Inflammatory macrophage (primary cell): ENCODE measurements at regions not wholly inside any gene's neighbourhood (a gene's known extent, or its start where the extent isn't known, plus 50 kb on each side); places are given as distances from the start of the nearest gene placed in this dataset.

Experiments used
- DNase-seq, 2 donors: peaks; one replicate each; pipeline ENCODE4 v3.0.0-alpha.2; 2020 to 2022

DNA sequence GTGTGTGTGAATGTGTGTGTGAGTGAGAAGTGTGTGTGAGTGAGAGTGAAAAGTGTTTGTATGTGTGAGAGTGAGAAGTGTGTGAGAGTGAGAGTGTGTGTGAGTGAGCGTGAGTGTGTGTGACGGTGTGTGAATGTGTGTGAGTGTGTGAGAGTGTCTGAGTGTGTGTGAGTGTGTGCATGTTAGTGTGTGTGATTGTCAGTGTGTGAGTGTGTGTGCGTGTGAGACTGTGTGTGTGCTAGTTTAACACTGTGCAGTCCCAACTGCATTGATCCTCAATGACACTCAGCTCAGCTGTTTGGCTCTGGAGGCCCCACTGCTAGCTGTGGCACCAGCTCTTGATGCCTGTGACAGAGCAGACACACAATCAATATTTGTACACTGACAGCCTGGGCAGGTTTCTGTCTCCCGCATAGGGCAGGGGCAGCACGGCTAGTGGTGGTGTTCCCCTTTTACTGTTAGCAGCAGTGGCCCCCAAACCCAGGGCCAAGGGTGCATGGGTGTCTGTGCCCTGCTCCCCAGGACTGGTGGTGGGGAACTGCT is 135.0 kb downstream of the INHBB start:
- no peak for DNase-seq

DNA sequence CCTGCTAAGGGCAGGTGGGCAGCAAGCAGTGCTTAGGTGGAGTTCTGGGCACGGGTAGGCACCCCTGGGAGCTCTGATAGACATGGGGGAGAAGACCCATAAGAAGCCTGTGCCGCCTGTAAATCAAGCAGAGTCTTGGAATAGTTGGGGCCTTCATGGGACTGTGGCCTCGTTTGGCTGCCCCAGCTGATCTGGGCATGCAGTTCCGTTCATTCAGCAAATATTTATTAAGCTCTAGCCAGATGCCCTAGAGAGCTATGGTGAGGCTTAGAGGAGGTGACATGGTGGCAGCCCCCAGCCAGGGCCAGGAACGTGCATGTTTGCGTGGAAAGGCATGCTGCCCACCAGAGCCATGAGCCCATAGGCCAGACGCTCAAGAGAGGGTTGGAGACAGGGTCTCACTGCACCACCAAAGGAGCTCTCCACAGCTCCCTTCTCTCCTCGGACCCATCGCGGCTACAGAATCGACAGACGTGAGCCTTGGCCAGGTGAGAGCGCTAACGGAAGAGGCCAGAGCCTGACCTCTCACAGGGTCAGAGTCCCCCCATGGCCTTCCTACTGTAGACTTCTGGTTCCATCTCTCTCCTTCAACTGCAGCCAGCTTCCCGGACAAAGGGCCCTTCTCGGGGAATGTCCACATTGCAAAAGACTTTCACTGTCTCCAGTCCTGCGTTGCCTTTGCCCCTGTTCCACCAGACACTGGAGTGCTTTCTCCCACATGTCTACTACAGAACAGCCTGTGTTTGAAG is 135.7 kb downstream of the INHBB start:
- no peak for DNase-seq

DNA sequence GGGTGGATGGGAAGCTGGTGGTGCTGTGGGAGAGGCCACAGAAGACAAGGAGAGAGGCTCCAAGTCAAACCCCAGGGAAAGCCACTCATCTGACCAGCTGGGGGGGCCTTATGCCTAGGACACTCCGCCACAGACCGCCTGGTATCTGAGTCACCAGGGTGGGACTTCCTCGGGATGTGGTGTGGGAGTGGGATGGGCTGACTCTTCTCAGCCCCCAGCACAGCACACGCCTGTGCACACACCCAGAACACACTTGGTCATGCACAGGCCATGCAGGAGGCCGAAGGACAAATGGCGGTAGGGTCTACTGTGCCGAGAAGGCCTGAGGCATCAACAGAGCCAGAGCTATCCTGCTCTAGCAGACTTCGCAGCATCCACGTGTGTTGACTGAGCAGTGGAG is 136.4 kb downstream of the INHBB start:
- no peak for DNase-seq

GRCh38 chr2:120483355-120483754 is 137.4 kb downstream of the INHBB start:
- no peak for DNase-seq

DNA sequence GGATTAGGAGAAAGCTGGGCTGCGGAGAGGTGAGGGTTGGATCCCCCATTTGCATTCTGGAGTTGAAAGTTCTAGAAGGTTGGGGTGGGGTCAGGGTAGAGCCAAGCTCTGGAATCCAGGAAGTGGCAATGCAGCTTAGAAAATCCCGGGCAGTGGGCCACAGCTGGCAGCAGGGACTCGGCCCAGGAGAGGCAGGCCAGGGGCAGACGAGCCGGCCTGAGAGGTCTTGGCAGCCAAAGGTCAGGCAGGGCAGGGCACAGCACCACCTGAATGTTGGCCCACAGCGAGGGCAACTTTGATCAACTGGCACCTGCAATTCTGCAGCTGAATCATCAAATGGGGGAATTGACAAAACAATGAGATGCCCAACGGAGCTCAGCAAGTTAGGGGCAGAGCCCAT is 139.2 kb downstream of the INHBB start:
- no peak for DNase-seq

DNA sequence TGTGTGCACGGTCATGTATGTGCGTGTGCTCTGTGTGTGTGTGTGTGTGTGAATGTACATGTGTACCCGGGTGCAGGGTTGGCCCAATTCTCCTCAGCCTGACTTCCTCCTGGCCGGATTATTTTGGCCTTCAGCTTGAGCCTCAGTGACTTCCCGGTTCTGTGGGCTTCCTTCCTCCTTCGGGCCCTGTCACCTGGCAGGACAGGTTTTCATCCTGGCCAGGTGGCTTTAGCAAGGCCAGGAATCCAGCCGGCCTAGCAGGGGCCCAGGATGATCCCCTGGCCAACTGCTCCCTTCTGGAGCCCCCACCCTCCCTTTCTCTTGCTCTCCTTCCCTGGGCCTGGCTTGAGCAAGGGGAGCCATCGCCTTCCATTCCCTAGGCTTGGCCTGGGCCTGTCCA is 140.5 kb downstream of the INHBB start:
- DNase-seq: no peak

- no peak for DNase-seq
Measured at GRCh38 chr2:120486946-120487345, 141.0 kb downstream of the INHBB start.

DNA sequence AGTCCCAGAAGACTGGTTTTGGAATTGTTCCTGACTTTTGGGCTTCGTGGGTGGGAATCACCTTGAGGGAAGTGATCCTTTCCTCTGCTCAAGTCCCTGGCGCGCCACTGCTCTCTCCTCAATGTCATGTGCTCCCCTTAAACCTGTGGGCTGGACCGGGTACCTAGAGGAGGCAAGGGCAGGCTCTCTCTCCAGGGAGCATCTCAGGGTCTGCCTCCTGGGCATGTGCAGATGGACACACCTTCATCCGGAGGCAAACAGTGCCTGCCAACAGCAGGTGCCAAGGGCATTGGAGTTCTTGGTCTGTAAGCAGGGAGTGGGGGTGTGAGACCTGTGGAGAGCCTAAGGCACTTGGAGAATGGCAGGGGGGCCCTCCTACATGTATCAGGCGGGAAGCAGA is 142.6 kb downstream of the INHBB start:
- no peak for DNase-seq

DNA sequence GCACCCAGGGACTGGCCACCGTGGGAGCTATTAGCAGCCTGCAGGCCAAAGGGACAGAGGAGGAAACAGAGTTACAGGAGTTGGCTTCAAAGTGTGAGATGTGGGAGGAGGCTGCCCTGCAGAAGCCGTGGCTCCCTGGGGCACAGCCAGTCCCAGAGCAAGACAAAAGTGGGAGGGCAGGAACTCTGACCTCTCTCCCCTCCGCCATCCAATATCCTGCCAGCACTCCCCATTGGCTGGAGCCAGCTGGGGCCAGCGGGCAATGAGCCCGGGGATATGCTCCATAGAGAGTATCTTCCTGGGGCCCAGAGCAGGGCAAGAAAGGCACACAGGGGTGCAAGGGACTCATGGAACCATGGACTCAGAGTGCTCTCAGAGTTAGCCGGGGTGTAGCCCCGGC is 143.1 kb downstream of the INHBB start:
- DNase-seq: no peak

- DNase-seq: no peak
Measured at GRCh38 chr2:120490091-120490798, 144.3 kb downstream of the INHBB start.

DNA sequence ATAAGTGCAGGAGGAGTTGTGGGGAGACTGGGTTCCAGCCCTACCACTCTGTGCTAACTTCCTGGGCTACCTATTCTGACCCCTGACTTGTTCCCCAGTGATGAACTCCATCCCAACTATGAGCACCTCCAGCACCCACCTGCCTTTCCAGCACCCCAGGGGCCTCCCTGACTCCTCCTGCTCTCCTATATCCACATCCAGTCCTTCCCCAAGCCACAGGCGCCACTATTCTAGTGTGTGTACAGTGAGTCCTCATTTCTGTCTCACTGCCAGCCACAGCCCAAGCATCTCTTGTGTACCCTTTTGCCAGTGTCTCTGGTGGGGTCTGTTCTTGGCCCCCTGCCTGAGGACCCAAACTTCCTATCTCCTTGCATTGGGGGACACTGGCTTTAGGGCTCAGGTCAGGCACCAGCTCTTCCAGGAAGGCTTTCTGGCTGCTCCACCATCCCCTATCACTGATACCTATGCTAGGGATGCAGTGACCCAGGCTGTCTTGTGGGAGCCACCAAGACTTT is 145.2 kb downstream of the INHBB start:
- DNase-seq: no peak

- no peak for DNase-seq
Measured at GRCh38 chr2:120493231-120493630, 147.3 kb downstream of the INHBB start.

DNA sequence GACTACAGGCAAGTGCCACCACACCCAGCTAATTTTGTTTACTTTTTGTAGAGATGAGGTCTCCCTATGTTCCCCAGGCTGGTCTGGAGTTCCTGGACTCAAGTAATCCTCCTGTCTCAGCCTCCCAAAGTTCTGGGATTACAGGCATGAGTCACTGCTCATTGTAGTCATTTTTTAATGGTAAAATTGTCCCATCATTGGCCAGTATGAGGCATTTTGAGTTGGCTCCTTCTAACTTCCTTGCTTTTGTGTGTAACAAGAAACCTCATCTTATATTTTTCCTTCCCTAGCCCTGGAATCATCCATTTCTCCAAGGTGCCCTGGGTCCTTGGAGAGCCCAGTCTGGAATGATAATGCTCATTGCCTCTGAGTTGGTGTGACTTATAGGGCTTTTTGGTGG is 148.5 kb downstream of the INHBB start:
- no peak for DNase-seq

DNA sequence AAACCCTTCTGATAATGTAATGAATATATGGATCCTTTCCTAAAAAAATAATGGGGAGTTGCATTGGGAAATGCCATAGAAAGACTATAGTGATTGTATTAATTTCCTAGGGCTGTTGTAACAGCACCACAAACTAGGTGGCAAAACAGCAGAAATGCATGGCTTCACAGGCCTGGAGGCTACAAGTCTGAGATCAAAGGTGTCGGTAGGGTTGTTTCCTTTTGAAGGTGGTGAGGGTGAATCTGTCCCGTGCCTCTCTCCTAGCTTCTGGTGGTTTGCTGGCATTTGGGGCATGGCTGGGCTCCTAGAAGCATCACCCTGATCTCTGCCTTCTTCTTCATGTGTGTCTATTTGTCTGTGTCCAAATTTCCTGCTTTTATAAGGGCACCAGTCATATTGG is 149.7 kb downstream of the INHBB start:
- DNase-seq: no peak

- no peak for DNase-seq
Measured at GRCh38 chr2:120496235-120496634, 150.3 kb downstream of the INHBB start.

DNA sequence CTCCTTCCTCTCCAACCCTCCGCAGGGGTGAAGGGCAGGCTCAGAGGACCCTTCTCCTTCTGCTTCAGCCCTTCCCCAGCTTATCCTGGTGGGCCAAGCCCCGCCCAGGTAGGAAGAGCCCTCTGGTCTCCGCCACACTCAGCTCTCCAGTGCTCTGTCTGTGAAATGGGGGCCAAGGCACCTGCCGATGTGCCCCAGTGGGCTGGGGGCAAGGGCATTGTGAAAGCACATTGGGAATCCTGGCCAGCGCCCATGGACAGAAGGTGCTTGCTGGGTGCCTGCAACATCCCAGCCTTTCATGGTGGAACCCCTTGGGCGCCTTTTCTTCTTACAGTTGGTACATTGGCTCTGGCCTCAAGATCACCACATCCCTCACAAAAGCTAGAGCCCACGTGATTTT is 150.8 kb downstream of the INHBB start:
- DNase-seq: no peak

- no peak for DNase-seq
Measured at GRCh38 chr2:120497261-120497977, 151.5 kb downstream of the INHBB start.

DNA sequence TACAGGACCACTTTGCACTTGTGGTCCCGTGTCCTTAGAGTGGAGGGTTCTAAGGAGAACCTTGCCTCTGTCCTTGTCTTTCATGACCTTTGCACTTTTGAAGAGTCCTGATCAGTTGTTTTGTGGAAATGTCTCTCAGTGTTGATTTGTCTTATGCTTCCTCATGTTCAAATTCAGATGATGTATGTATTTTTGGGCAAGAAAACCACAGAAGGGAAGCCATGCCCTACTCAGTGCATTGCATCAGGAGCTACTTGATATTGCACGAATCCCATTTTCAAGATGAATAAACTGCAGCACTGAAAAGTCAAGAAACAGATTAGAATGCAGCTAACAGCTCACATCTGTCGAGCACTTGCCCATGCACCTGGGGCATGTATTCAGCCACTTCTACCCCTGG is 152.2 kb downstream of the INHBB start:
- peak; percentile 58 to 66 for DNase-seq

DNA sequence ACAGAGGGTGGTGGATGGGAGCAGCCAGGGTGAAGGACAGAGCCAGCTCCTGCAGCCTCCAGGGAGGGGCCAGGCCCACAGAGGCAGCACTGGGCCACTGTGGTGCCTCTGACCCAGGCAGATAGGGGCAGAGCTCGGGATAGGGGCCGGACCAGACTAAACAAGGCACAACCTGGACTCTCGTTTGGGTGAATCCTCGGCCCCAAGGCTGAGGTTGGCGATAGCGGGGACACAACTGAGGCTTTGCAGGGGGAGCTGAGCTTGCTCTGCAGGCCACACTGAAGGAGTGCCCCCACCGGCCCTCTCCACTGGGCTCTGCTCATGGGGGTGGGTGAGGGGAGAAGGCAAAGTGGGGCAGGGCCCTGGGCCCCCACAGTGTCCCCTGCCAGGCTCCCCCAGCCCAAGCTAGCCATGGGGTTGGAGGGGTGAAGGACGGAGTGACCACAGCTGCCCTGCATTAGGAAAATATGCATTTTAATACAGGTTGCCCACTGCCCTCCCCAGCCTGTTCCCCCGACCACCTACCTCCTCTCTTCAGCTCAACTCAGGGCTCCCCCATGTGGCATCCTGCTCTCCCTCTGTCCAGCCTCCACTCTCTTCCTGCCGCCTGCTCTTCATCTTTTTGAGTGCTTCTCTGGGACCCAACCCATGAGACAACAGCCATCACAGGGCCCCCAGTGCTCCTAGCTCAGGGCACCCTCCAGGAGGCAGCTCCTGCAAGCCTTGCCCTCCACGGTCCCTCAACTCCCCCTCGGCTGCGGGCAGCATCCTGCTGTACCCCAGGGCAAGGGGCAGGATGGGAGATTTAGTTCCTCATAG is 152.8 kb downstream of the INHBB start:
- DNase-seq: no peak

DNA sequence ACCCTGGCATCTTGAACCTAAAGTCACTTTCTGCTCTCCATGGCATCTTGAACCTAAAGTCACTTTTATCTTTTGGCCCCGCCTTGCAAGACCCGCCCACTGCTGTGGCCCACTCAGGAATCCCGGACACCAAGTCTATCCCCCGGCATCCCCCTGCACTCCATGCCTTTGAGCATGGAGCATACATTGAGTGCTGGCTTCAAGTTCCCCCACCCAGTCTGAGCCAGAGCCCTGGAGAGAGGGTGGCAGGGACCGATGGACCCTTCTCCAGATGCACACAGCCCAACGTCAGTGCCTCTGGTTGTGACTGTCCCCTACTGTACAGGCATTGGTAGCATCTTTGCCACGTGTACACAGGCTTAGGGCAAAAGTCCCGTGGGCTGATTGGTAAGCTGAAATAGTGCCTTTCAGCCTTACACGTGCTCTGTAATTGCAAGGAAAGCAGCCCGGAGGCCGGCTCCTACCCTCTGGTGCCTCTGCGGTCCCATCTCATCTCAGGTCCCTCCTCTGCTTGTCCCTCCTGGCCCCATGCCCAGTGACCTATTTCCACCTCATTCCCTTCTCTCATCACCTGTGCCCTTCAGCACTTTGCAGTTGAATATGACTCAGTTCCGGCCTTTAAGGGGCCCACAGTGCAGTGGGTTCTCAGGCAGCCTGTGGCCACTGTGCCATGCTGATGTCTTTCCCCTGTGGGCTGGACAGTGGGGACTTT is 154.0 kb downstream of the INHBB start:
- DNase-seq: no peak

GRCh38 chr2:120501591-120501990 is 155.7 kb downstream of the INHBB start:
- DNase-seq: no peak

- no peak for DNase-seq
Measured at GRCh38 chr2:120502357-120502756, 156.4 kb downstream of the INHBB start.
